ENCODE measurements at regions not wholly inside any gene's neighbourhood (a gene's known extent, or its start where the extent isn't known, plus 50 kb on each side); places are given as distances from the start of the nearest gene placed in this dataset.

DNA sequence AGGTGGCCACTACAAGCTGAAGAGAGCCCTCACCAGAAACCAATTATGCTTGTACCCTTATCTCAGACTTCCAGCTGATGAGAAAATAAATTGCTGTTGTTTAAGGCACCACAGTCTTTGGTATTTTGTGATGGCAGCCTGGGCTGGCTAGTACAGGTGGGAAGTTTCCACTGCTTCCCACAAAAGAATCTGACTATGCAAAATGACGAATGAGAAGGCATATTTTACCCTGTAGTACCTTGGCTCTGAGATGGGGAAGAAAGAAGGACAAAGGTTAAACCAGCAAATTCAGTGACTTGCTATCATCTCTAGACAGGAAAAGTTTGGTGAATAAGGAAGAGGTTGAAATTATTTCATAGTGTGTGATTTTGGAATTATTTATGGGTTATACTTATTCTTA lies 112.8 kb upstream of the ELL2 start:
- POLR2A ChIA-PET = no interaction called here
- no peak for DNase-seq (ENCODE audit: extremely low spot score)
- TF ChIP-seq CTCF (IDR thresholded peaks at IDR 0.05; ENCODE audit: control extremely low read depth, extremely low read depth, low read depth, missing control alignments) = no peak
- CTCF ChIA-PET = interaction anchor here (0.5 to 1.6 kb wide), 6 partner anchors 9 to 973 kb away, joined by 3 to 4 read pairs (median 3); no protein-coding TSS in a partner anchor

- ChIA-PET CTCF (interaction anchor here (1.3 kb wide), 1 partner anchor 9 kb away, joined by 4 read pairs; no protein-coding TSS in a partner anchor), POLR2A (no interaction called here)
Measured at GRCh38 chr5:96072791-96073165, 111.1 kb upstream of the ELL2 start.

GRCh38 chr5:96072138-96072790 lies 110.6 kb upstream of the ELL2 start:
- CTCF ChIA-PET = interaction anchor here (1.3 kb wide), 1 partner anchor 9 kb away, joined by 4 read pairs; no protein-coding TSS in a partner anchor
- POLR2A ChIA-PET = no interaction called here
- no peak for DNase-seq (ENCODE audit: extremely low spot score)
- no peak for TF ChIP-seq CTCF (IDR thresholded peaks at IDR 0.05; ENCODE audit: control extremely low read depth, extremely low read depth, low read depth, missing control alignments)

More at GRCh38 chr5:96072791-96073165, 111.1 kb upstream of the ELL2 start:
- no peak for TF ChIP-seq CTCF (IDR thresholded peaks at IDR 0.05; ENCODE audit: control extremely low read depth, extremely low read depth, low read depth, missing control alignments)
- no peak for DNase-seq (ENCODE audit: extremely low spot score)

DNA sequence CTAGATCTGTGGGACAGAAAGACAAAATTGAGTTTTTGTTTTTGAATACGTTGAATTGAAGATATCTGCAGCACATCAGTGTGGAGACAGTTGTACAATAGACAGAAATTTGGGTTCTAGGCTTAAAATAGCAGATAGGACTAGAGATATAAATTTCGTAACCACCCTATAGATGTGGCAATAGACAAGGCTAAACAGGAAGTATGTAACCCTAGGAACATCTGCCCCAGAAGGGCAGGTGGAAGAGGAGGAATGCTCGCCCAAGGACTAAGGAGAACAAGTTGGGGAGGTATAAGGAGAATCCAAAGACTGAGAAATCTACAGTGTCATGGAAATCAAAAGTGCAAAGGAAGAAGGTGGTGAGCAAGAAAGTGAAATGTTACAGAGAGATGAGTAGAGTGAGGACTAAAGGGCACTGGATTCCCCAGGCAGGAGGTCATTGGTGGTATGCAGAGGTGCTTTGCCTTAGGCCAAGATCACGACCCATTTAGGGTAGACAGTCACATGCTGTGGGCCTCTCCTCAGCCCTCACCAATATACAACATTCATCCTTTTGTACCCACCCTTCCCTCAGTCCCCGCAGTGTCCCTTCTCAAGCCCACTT lies 109.1 kb upstream of the ELL2 start:
- DNase-seq (ENCODE audit: extremely low spot score) = no peak
- TF ChIP-seq CTCF (IDR thresholded peaks at IDR 0.05; ENCODE audit: control extremely low read depth, extremely low read depth, low read depth, missing control alignments) = no peak
- ChIA-PET CTCF (no interaction called here), POLR2A (no interaction called here)

DNA sequence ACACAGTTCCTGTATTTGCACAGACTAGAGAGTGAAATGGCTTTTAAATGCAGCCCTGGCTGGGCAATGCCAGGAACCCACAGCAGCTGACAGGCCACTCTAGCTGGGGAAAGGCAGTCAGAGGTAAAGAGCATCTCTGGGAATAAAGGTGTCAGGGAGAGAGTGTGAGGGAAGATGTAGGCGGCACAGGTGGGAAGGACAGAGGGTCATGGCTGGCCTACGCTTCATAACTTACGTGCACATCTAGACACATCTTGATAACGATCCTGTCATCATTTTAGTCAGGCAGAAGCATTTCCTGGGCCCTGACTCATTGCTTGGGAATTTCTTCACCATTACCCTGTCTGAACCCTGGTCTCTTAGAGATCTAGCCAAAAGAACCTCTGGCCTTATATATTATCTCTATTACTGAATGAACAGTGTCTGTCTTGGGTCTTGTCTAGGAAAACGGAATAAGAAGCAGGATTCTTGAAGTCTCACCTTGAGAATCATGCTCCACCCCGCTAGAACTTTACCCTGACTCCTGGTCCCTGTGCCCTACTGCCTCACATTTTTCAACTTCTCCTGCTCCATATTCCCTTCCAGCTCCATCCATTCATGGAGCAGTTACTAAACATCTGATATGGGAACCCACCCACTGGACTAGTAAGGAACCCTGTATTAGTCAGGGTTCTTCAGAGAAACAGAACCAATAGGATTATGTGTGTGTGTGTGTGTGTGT lies 106.4 kb upstream of the ELL2 start:
- POLR2A ChIA-PET = no interaction called here
- CTCF ChIA-PET = no interaction called here
- no peak for TF ChIP-seq CTCF (IDR thresholded peaks at IDR 0.05; ENCODE audit: control extremely low read depth, extremely low read depth, low read depth, missing control alignments)
- DNase-seq (ENCODE audit: extremely low spot score) = no peak

GRCh38 chr5:96067251-96067650 lies 105.6 kb upstream of the ELL2 start:
- no peak for DNase-seq (ENCODE audit: extremely low spot score)
- TF ChIP-seq CTCF (IDR thresholded peaks at IDR 0.05; ENCODE audit: control extremely low read depth, extremely low read depth, low read depth, missing control alignments) = no peak
- CTCF ChIA-PET = no interaction called here
- POLR2A ChIA-PET = no interaction called here
